Activated B cell treated with CpG ODN at 0.5 μM for 24 hours (primary cell): ENCODE measurements at regions not wholly inside any gene's neighbourhood (a gene's known extent, or its start where the extent isn't known, plus 50 kb on each side); places are given as distances from the start of the nearest gene placed in this dataset.
A peak's percentile ranks its signal among the peaks of the same experiment; 100 is the strongest.

Source experiments
- ATAC-seq: fragments of 200-7000 bp; cut with Tn5 transposase; one replicate; pipeline ENCODE4 v1.10.0; 2021; ENCODE audit warnings: low read depth, mild to moderate bottlenecking, moderate library complexity
- CTCF ChIA-PET: fragments of 350-600 bp; sonication (Branson Sonifier 250); formaldehyde crosslinking; loops from one replicate; lab custom pipeline; 2021; ENCODE audit warnings: antibody characterized with exemption; lab: Charles Lee
- POLR2A ChIA-PET: fragments of 350-600 bp; sonication (Branson Sonifier 250); formaldehyde crosslinking; loops from one replicate; lab custom pipeline; 2021; ENCODE audit warnings: antibody characterized with exemption; lab: Charles Lee
- DNase-seq: peaks from one replicate; pipeline ENCODE4 v3.0.0; 2022
- H3K27ac Mint-ChIP-seq: one replicate; pipeline ENCODE4 v1.8.0; 2020; ENCODE audit warnings: mixed read lengths
- H3K27me3 Mint-ChIP-seq: one replicate; pipeline ENCODE4 v1.8.0; 2021; ENCODE audit warnings: mixed read lengths
- H3K36me3 Mint-ChIP-seq: one replicate; pipeline ENCODE4 v1.8.0; 2021; ENCODE audit warnings: low read depth, mixed read lengths
- H3K4me1 Mint-ChIP-seq: one replicate; pipeline ENCODE4 v1.8.0; 2021; ENCODE audit warnings: mixed read lengths
- H3K4me3 Mint-ChIP-seq: one replicate; pipeline ENCODE4 v1.8.0; 2020; ENCODE audit warnings: mild to moderate bottlenecking, mixed read lengths
- H3K9me3 Mint-ChIP-seq: one replicate; pipeline ENCODE4 v1.8.0; 2020; ENCODE audit warnings: mixed read lengths
- intact Hi-C: fragments of 100-400 bp; cut with micrococcal nuclease; formaldehyde crosslinking; loops from one replicate; pipeline ENCODE4 v1.15.1; 2024
- TF ChIP-seq, protein P1 (sequence below): fragments of 200-600 bp; IDR thresholded peaks from one replicate; pipeline ENCODE4 v1.8.0; 2022; ENCODE audit warnings: antibody characterized with exemption, mild to moderate bottlenecking

DNA sequence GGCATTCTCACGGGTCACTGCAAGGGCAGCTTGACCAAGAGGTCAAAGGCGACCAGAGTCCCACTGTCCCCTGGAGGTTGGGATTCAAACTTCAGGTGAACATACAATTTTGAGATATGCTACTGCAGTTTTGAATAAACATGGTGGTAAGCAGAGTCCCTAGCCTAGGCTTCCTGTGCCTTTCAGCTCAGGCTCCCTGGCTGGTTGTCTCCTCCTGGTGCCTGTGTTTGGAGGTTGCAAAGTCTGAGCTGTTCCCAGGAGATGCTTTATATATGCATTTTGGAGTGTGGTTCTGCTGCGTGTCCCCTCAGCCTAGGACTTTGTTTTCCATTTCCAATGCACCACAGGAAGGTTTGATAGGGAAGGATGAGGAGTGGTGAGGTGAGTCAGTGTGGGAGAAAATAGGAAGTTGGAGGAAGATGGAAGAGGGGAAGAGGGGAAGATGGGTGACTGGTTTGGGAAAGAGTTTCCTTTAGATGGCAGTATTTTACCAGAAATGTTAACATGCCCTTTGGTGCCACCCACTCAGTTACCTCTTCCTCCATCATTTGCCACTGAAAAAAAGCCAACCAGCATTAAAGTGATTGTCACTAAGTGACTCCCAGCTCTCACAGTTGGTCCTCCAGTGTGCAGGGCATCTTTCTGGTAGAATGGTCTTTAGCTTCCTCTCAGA lies 211.7 kb upstream of the AGTR2 start:
- intact Hi-C loops: no loop called here
- ChIA-PET CTCF (no interaction called here), POLR2A (no interaction called here)
- no peak for DNase-seq
- Mint-ChIP-seq H3K4me1 (no peaks in the 10 kb centered on the region), H3K9me3 (no peaks in the 10 kb centered on the region), H3K27ac (no peak overlapping the region), H3K27me3 (no peaks in the 10 kb centered on the region), H3K36me3 (no peaks in the 10 kb centered on the region), H3K4me3 (no peak overlapping the region)
- TF ChIP-seq, protein P1, sequence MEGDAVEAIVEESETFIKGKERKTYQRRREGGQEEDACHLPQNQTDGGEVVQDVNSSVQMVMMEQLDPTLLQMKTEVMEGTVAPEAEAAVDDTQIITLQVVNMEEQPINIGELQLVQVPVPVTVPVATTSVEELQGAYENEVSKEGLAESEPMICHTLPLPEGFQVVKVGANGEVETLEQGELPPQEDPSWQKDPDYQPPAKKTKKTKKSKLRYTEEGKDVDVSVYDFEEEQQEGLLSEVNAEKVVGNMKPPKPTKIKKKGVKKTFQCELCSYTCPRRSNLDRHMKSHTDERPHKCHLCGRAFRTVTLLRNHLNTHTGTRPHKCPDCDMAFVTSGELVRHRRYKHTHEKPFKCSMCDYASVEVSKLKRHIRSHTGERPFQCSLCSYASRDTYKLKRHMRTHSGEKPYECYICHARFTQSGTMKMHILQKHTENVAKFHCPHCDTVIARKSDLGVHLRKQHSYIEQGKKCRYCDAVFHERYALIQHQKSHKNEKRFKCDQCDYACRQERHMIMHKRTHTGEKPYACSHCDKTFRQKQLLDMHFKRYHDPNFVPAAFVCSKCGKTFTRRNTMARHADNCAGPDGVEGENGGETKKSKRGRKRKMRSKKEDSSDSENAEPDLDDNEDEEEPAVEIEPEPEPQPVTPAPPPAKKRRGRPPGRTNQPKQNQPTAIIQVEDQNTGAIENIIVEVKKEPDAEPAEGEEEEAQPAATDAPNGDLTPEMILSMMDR: no peak
- no peak for ATAC-seq

DNA sequence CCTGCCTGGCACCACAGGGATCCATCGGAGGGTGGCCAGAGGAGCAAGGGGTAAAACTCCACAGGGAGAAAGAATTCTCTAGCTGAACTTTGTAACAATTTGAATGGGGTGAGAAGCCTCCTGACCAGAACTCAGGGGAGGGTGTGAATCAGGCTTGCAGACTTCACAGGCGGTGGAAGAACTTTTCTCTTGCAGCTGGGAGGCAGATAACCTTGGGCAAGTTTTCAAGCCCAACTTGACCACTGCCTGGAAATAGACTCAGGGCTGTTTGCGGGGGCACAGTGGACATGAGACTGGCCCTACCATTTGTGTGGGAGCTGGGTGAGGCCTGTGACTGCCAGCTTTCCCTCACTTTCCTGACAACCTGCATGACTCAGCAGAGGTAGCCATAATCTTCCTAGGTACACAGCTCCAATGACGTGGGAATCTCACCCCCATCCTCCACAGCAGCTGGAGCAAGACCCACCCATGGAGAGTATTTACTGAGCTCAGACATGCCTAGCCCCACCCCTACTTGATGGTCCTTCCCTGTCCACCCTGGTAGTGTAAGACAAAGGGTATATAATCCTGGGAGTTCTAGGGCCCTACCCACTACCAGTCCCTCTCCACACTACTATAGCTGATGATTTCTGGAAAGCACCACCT lies 210.0 kb upstream of the AGTR2 start:
- POLR2A ChIA-PET: no interaction called here
- no peak overlapping the region for H3K27ac Mint-ChIP-seq
- CTCF ChIA-PET: no interaction called here
- TF ChIP-seq, protein P1: no peak
- H3K4me3 Mint-ChIP-seq: no peak overlapping the region
- no peak for ATAC-seq
- intact Hi-C loops: no loop called here
- no peaks in the 10 kb centered on the region for H3K36me3 Mint-ChIP-seq
- H3K27me3 Mint-ChIP-seq: no peaks in the 10 kb centered on the region
- H3K9me3 Mint-ChIP-seq: no peaks in the 10 kb centered on the region
- no peak for DNase-seq
- no peaks in the 10 kb centered on the region for H3K4me1 Mint-ChIP-seq

DNA sequence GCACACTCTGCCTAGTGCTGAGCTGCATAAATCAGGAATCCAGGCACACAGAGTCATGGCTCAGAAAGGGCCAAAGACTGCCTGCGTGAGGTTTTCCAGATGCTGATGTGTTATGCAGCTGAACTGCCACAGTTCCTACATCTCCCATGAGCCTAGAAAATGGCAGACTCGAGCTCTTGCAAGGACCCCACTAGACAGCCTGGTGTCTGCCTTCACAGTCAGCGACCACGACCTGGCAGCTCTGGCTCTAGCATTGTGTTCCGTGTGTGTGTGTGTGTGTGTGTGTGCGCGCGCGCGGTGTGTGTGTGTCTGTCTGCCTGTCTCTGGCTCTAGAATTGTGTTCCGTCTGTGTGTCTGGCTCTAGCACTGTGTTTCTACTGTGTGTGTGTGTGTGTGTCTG lies 203.6 kb upstream of the AGTR2 start:
- no peaks in the 10 kb centered on the region for H3K4me1 Mint-ChIP-seq
- intact Hi-C loops: no loop called here

DNA sequence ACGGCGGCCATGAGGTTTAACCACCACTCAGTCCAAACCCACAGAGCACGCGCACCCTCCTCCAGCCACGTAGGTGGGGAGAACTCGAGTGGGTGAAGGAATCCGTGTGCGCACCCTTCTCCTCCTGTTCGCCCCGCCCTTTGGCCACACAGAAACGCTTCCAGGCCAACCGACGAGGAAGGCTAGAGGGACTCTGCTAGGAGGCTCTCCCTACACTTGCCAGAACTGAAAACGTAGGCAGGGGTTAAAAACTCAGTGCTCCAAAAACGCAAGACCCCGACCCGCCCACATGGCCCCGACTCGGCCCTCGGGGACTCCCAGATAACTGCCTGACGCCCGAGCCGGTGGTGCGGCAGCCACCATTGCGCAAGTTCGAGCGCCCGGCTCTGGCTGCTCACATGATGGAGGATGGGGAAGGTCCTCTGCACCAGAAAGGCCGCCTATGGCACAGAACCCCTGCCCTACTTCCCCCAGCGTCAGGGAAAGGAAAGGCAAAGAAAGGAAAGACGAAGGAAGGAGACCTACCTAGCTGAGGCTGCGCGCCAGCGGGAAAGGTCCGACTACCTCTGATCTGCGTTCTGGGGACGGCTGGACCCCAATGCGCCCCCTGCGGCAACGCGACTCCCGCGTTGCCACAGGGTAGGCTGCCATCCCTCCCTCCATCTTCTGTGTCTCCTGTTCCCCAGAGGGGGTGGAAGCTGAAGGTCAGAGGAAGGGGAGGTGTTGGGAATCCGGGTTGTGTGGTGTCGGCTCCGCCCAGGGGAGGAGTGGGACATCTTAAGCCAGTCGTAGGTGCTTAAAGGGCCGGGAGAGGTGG lies 201.9 kb upstream of the AGTR2 start:
- no peaks in the 10 kb centered on the region for H3K9me3 Mint-ChIP-seq

More for the DNA sequence above, 203.6 kb upstream of the AGTR2 start:
- no peak for ATAC-seq
- ChIA-PET POLR2A (no interaction called here), CTCF (no interaction called here)
- H3K27me3 Mint-ChIP-seq: peaks cover 15% of the 10 kb centered on the region
- no peaks in the 10 kb centered on the region for H3K36me3 Mint-ChIP-seq
- no peak for DNase-seq
- no peak overlapping the region for H3K4me3 Mint-ChIP-seq
- no peaks in the 10 kb centered on the region for H3K9me3 Mint-ChIP-seq
- TF ChIP-seq, protein P1: no peak
- no peak overlapping the region for H3K27ac Mint-ChIP-seq

More for the DNA sequence above, 201.9 kb upstream of the AGTR2 start:
- DNase-seq (no peak), ATAC-seq (no peak)
- intact Hi-C loops: no loop called here
- H3K4me3 Mint-ChIP-seq: peak overlapping the region; percentile 44
- H3K27ac Mint-ChIP-seq: no peak overlapping the region
- no peaks in the 10 kb centered on the region for H3K36me3 Mint-ChIP-seq
- H3K4me1 Mint-ChIP-seq: no peaks in the 10 kb centered on the region
- peaks cover 15% of the 10 kb centered on the region for H3K27me3 Mint-ChIP-seq
- ChIA-PET POLR2A (no interaction called here), CTCF (no interaction called here)
- TF ChIP-seq, protein P1: no peak
